ENCODE measurements at regions not wholly inside any gene's neighbourhood (a gene's known extent, or its start where the extent isn't known, plus 50 kb on each side); places are given as distances from the start of the nearest gene placed in this dataset.

DNA sequence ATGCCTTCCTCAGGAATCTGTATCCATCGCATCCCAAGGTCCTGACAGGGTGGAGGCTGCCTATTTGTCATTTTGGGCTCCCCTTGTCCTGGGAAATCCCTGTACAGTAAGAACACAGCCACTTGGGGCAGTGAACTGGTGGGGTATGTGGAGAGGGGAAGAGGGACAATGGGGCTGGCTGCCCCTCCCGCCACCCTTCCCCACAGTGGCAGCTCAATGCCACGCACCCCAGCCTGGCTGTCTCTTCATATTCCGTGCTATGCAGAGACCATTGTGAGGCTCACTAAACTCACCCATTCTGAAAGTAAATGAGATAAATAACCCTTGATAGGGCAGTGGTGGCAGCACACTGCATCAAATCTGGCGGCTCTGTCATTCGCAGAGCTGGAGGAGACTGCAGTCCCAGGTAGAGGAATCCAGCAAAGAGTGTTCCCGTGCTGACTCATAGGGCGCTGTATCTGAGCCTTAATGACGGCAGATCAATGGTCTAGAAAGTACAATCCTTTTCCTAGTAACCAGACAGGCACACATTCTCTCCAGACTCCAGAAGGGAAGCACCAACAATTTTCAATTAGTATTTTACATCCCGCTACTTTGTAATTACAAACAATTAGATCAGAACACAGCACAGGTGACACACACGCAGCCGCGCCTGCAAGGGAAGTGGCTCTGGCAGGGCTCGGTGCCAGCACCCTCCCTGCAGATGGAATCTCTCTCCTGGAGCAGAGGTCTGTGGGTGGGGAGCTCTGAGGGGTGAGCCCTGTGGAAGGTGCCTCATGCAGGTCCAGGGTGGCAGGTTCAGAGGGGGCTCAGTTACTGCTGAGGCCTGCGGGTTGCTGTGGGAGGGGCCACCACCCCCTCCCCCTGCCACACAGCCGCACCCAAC, 167.9 kb upstream of the B3GAT1 start:
- H3K27me3 Mint-ChIP-seq, result peaks cover 15% of the 10 kb centered on the region
- no peaks in the 10 kb centered on the region for H3K9me3 Mint-ChIP-seq
- TF ChIP-seq, protein P1, sequence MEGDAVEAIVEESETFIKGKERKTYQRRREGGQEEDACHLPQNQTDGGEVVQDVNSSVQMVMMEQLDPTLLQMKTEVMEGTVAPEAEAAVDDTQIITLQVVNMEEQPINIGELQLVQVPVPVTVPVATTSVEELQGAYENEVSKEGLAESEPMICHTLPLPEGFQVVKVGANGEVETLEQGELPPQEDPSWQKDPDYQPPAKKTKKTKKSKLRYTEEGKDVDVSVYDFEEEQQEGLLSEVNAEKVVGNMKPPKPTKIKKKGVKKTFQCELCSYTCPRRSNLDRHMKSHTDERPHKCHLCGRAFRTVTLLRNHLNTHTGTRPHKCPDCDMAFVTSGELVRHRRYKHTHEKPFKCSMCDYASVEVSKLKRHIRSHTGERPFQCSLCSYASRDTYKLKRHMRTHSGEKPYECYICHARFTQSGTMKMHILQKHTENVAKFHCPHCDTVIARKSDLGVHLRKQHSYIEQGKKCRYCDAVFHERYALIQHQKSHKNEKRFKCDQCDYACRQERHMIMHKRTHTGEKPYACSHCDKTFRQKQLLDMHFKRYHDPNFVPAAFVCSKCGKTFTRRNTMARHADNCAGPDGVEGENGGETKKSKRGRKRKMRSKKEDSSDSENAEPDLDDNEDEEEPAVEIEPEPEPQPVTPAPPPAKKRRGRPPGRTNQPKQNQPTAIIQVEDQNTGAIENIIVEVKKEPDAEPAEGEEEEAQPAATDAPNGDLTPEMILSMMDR (IDR thresholded peaks at IDR 0.05), result no peak
- ATAC-seq (ENCODE audit: low read depth) (no peak), DNase-seq (no peak)
- ChIA-PET POLR2A (no interaction called here), CTCF (no interaction called here)
- no peaks in the 10 kb centered on the region for H3K36me3 Mint-ChIP-seq (ENCODE audit: low read depth)
- H3K27ac Mint-ChIP-seq, result no peak overlapping the region
- H3K4me3 Mint-ChIP-seq, result no peak overlapping the region
- intact Hi-C loops (cut with micrococcal nuclease), result no loop called here
- H3K4me1 Mint-ChIP-seq, result peaks cover 25% of the 10 kb centered on the region

DNA sequence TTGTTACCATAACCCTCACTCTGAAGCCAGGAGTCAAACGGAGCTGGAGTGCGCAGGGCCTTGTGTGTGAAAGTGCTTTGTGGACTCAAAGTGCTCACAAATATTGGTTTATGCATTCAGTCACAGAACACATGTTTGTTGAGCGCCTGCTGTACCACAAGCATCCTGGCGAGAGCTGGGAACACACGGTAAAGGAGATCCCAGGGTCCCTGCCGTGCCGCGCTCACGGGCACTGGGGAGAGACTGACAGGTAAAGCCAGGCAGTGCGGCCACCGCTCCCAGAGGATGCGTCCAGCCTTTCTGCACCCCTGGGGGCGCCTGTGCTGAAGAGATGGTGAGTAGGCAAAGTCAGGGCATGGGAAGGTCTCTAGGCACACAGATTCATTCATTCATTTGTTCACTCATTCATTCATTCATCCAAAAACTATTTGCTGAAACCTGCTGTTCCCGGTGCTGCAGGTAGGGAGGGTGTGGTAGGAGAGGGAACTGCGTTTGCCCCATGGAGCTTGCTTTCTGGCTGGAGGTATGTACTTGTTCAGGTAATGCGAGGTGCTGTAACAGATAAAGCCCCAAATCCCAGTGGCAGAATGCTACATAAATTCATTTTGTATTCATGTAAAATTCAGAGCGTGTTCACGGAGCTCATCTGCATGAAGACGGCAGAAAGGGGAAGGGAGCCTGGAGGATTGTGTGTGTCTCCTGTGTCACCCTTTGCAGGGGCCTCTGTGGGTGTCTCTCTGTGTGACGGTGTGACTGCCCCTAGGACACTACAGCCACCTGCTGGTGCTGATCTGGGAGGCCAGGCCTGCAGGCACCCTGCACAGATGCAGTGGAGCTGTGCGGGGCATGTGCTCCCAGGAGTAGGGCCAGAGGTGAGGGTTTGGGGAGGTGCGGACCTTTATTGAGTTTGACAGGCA, 167.0 kb upstream of the B3GAT1 start:
- H3K9me3 Mint-ChIP-seq, result no peaks in the 10 kb centered on the region
- ChIA-PET POLR2A (no interaction called here), CTCF (no interaction called here)
- no peaks in the 10 kb centered on the region for H3K36me3 Mint-ChIP-seq (ENCODE audit: low read depth)
- ATAC-seq (ENCODE audit: low read depth) (no peak), DNase-seq (no peak)
- H3K27me3 Mint-ChIP-seq, result peaks cover 15% of the 10 kb centered on the region
- intact Hi-C loops (cut with micrococcal nuclease), result no loop called here
- TF ChIP-seq, protein P1 (IDR thresholded peaks at IDR 0.05), result no peak
- peaks cover 16% of the 10 kb centered on the region for H3K4me1 Mint-ChIP-seq
- H3K27ac Mint-ChIP-seq, result no peak overlapping the region
- no peak overlapping the region for H3K4me3 Mint-ChIP-seq

DNA sequence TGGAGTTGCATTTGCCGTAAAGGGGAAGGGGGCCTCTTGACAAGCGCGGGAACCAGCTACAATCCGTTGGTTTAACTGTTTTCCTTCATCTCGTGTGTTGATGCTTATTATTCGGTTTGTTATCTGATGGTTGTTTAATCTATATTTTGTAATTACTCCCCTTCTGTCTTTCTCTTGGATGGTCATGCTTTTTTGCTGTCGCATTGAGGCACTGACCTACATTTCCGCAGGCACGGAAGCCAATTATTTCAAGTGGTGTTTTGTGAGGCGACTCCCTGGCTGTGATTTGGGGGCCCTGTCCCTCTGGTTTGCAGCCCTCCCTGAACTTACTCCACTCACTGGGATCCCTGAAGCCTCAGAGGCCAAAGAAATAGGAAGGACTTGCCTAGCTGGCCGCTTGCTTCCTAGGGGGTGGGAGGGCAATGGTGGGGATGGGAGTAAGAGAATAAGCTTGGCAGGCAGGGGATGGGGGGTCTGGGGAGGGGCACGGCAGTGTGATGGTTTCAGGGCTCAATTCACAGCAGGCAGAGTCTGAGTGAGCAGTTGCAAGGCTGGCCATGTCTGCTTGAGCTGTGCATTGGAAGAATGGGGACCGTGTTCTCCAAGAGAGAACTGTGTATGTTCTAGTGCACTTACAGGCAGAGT, 165.8 kb upstream of the B3GAT1 start:
- H3K4me3 Mint-ChIP-seq, result no peak overlapping the region
- intact Hi-C loops (cut with micrococcal nuclease), result no loop called here
- peaks cover 5% of the 10 kb centered on the region for H3K4me1 Mint-ChIP-seq
- POLR2A ChIA-PET, result no interaction called here
- H3K27me3 Mint-ChIP-seq, result peaks cover 7% of the 10 kb centered on the region
- no peak overlapping the region for H3K27ac Mint-ChIP-seq
- TF ChIP-seq, protein P1 (IDR thresholded peaks at IDR 0.05), result no peak
- CTCF ChIA-PET, result no interaction called here
- no peaks in the 10 kb centered on the region for H3K9me3 Mint-ChIP-seq
- DNase-seq (no peak), ATAC-seq (ENCODE audit: low read depth) (no peak)
- no peaks in the 10 kb centered on the region for H3K36me3 Mint-ChIP-seq (ENCODE audit: low read depth)

DNA sequence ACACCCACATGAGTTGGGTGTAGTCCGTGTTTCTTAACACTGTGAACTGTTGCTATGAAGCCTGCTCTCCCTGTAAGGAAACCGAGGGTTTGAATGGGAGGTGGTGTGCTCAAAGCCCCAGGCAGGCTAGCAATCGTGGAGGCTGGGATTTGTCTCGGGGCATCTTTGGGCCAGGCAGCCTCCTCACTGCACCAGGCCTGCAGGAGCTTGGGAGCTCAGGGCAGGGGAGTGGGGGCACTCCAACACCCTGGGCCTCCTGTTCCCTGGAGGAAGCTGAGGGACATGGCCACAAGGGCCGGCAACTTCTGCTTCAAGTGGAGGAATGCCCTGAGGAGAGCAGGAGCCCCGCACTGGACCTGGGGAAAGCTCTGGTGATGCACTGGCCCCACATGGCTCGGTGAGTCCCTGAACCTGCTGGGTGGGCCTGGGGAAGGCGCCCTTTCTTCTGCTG, 164.7 kb upstream of the B3GAT1 start:
- DNase-seq, result no peak
- intact Hi-C loops (cut with micrococcal nuclease), result no loop called here
- peaks cover 7% of the 10 kb centered on the region for H3K27me3 Mint-ChIP-seq
- no peaks in the 10 kb centered on the region for H3K9me3 Mint-ChIP-seq
- no peaks in the 10 kb centered on the region for H3K36me3 Mint-ChIP-seq (ENCODE audit: low read depth)
- H3K27ac Mint-ChIP-seq, result no peak overlapping the region
- POLR2A ChIA-PET, result no interaction called here
- TF ChIP-seq, protein P1 (IDR thresholded peaks at IDR 0.05), result no peak
- CTCF ChIA-PET, result no interaction called here
- no peak overlapping the region for H3K4me3 Mint-ChIP-seq
- no peak for ATAC-seq (ENCODE audit: low read depth)
- H3K4me1 Mint-ChIP-seq, result no peaks in the 10 kb centered on the region

DNA sequence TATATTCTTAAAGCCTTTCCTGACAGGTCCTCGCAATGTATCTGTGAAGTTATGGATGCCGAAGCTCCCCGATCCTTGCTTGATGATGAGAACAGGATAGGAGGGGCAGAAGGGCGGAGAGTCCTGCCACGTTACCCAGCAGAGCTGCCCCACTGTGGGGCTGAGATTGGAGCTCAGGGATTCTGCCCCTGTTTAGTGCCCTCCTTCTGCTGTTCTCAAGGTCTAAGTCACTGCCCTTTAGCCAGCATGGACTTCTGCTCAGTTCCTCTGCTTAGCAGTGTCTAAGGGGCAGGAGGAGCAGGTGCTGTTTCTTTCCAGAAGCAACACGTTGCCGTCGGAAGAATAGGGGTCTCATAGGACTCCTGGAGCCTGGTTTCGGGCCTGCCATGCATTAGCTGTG, 164.2 kb upstream of the B3GAT1 start:
- Mint-ChIP-seq H3K9me3 (no peaks in the 10 kb centered on the region), H3K27me3 (peaks cover 6% of the 10 kb centered on the region)
- POLR2A ChIA-PET, result no interaction called here

More for the DNA sequence above, 164.2 kb upstream of the B3GAT1 start:
- TF ChIP-seq, protein P1 (IDR thresholded peaks at IDR 0.05), result no peak
- Mint-ChIP-seq H3K27ac (no peak overlapping the region), H3K4me1 (no peaks in the 10 kb centered on the region), H3K4me3 (no peak overlapping the region), H3K36me3 (ENCODE audit: low read depth) (no peaks in the 10 kb centered on the region)
- intact Hi-C loops (cut with micrococcal nuclease), result no loop called here
- ATAC-seq (ENCODE audit: low read depth) (no peak), DNase-seq (no peak)
- CTCF ChIA-PET, result no interaction called here
